GM12878 (cell line): ENCODE measurements at regions not wholly inside any gene's neighbourhood (a gene's known extent, or its start where the extent isn't known, plus 50 kb on each side); places are given as distances from the start of the nearest gene placed in this dataset.

ENCODE experiments used
- ATAC-seq: fragments of 200-7000 bp; cut with Tn5 transposase; 3 replicates; pipeline ENCODE4 v1.9.1; 2020; ENCODE audit warnings: mild to moderate bottlenecking, moderate library complexity
- BruUV-seq: library from RNA; stranded (reverse); fragments of 400-500 nt; replicated peaks from 2 replicates; lab custom pipeline; 2021; lab: Mats Ljungman, UMichigan
- CTCF ChIA-PET: fragments of 300-600 bp; sonication (Branson Sonifier 250); formaldehyde crosslinking; extraction: SDS; loops from one replicate; lab custom pipeline; 2021; ENCODE audit warnings: inconsistent platforms; lab: Yijun Ruan, JAX
- POLR2A ChIA-PET: fragments of 350-600 bp; formaldehyde crosslinking; extraction: SDS; loops from one replicate; lab custom pipeline; 2021; ENCODE audit warnings: inconsistent platforms; lab: Charles Lee
- RAD21 ChIA-PET: fragments of 300-600 bp; sonication (Branson Sonifier 250); formaldehyde crosslinking; loops from one replicate; lab custom pipeline; 2023; ENCODE audit warnings: antibody characterized with exemption; ENCODE audit not compliant: unreplicated experiment; lab: Charles Lee
- SMC1A ChIA-PET: fragments of 300-600 bp; sonication (Branson Sonifier 250); formaldehyde crosslinking; loops from one replicate; lab custom pipeline; 2023; ENCODE audit not compliant: unreplicated experiment, uncharacterized antibody; lab: Charles Lee
- DNase-seq: peaks from one replicate; pipeline ENCODE4 v3.0.0-alpha.2; 2011; ENCODE audit warnings: low read depth, low spot score
- FAIRE-seq: peaks from 3 replicates; lab custom pipeline; 2011; peaks lifted over from hg19 to GRCh38; lab: Jason Lieb, UNC
- H2AFZ ChIP-seq: 2 replicates; pipeline ENCODE4 v1.6.0; 2011; ENCODE audit warnings: low read depth, low read length, control low read depth; ENCODE audit not compliant: control insufficient read depth
- H3K27ac ChIP-seq: 2 replicates; pipeline ENCODE4 v1.5.1; 2011; ENCODE audit warnings: control low read depth; ENCODE audit not compliant: control insufficient read depth, insufficient read depth
- H3K27me3 ChIP-seq, 2 experiments: replicated peaks in 1 of 2; 2 replicates each; pipeline versions ENCODE4 v1.6.0 to v1.6.1; 2011; ENCODE audit warnings: low read length in 1 of 2; ENCODE audit not compliant: control insufficient read depth in 2 of 2, insufficient read depth in 2 of 2
- H3K36me3 ChIP-seq, 2 experiments: 2 replicates each; pipeline ENCODE4 v1.5.1; 2011; ENCODE audit warnings: low read length in 1 of 2; ENCODE audit not compliant: control insufficient read depth in 2 of 2, insufficient read depth in 2 of 2
- H3K4me1 ChIP-seq: 2 replicates; pipeline ENCODE4 v1.6.1; 2011; ENCODE audit warnings: mild to moderate bottlenecking, low read length, moderate library complexity, mixed read lengths; ENCODE audit not compliant: control insufficient read depth, insufficient read depth
- H3K4me2 ChIP-seq: 2 replicates; pipeline ENCODE4 v1.6.0; 2011; ENCODE audit warnings: control low read depth; ENCODE audit not compliant: control insufficient read depth, insufficient read depth
- H3K4me3 ChIP-seq: fragments of 200-600 bp; sonication (generic); 2 replicates; pipeline ENCODE4 v1.5.1; 2016
- H3K79me2 ChIP-seq: 2 replicates; pipeline ENCODE4 v1.6.0; 2011; ENCODE audit warnings: low read length; ENCODE audit not compliant: control insufficient read depth, insufficient read depth
- H3K9ac ChIP-seq: 2 replicates; pipeline ENCODE4 v1.8.0; 2011; ENCODE audit warnings: low read length, control low read depth, mixed read lengths; ENCODE audit not compliant: control insufficient read depth, insufficient read depth
- H3K9me3 ChIP-seq: replicated peaks from 3 replicates; pipeline ENCODE4 v1.5.1; 2011; ENCODE audit warnings: mild to moderate bottlenecking, low read length; ENCODE audit not compliant: control insufficient read depth, insufficient read depth
- H4K20me1 ChIP-seq: 2 replicates; pipeline ENCODE4 v1.6.0; 2011; ENCODE audit not compliant: control insufficient read depth, insufficient read depth
- BHLHE40 ChIP-seq, 2 experiments: fragments of 450-650 bp in 1 of 2; IDR thresholded peaks; 2 replicates each; pipeline ENCODE4 v1.6.1; 2011 to 2017; ENCODE audit warnings: low read depth in 2 of 2, borderline replicate concordance in 1 of 2, improper control_type of control experiment in 1 of 2, low read length in 1 of 2, mild to moderate bottlenecking in 1 of 2
- CBFB ChIP-seq: IDR thresholded peaks from 2 replicates; pipeline ENCODE4 v1.6.1; 2016; ENCODE audit warnings: antibody characterized with exemption, low read depth
- CHD1 ChIP-seq: IDR thresholded peaks from 2 replicates; pipeline ENCODE4 v1.6.1; 2012; ENCODE audit warnings: low read depth, low read length, improper control_type of control experiment
- CHD2 ChIP-seq: IDR thresholded peaks from 2 replicates; pipeline ENCODE4 v1.6.1; 2011; ENCODE audit warnings: low read depth, low read length, improper control_type of control experiment, borderline replicate concordance
- FOS ChIP-seq: IDR thresholded peaks from 3 replicates; pipeline ENCODE4 v1.6.1; 2011; ENCODE audit warnings: borderline replicate concordance; ENCODE audit not compliant: insufficient read length; ENCODE audit errors: extremely low read depth
- HCFC1 ChIP-seq: fragments of 150-350 bp; IDR thresholded peaks from 2 replicates; pipeline ENCODE4 v1.6.1; 2014; ENCODE audit warnings: low read length
- JUND ChIP-seq: IDR thresholded peaks from 2 replicates; pipeline ENCODE4 v1.6.1; 2012; ENCODE audit warnings: low read depth, mild to moderate bottlenecking, low read length, improper control_type of control experiment, moderate library complexity
- NFIC ChIP-seq: IDR thresholded peaks from 2 replicates; pipeline ENCODE4 v1.6.1; 2012; ENCODE audit warnings: low read depth, mild to moderate bottlenecking, inconsistent platforms, low read length, moderate library complexity
- SP1 ChIP-seq: IDR thresholded peaks from one replicate; pipeline ENCODE4 v1.6.1; 2011; ENCODE audit warnings: low read depth, low read length
- SREBF2 ChIP-seq: IDR thresholded peaks from 2 replicates; pipeline ENCODE4 v1.6.1; 2012; ENCODE audit warnings: mild to moderate bottlenecking, low read length
- YY1 ChIP-seq: IDR thresholded peaks from 2 replicates; pipeline ENCODE4 v1.6.1; 2011; ENCODE audit warnings: low read depth, mild to moderate bottlenecking, low read length
- WGBS: methylation state at CpG from one replicate; pipeline ENCODE4 v1.1.6; 2016; ENCODE audit warnings: low lambda C conversion rate; ENCODE audit not compliant: insufficient replicate concordance, insufficient coverage; ENCODE audit errors: missing lambda C conversion rate; 5-methylcytosine and 5-hydroxymethylcytosine counted together
- in situ Hi-C: fragments of 300-500 bp; cut with MboI; formaldehyde crosslinking; loops from 9 replicates; pipeline ENCODE4 v1.14.3; 2018; ENCODE audit warnings: mixed read lengths
- intact Hi-C: fragments of 100-400 bp; cut with micrococcal nuclease; formaldehyde crosslinking; loops from one replicate; pipeline ENCODE4 v1.14.2; 2022; ENCODE audit not compliant: unreplicated experiment
- TF ChIP-seq, protein P1 (sequence below), 3 experiments: IDR thresholded peaks in 2 of 3; conservative IDR thresholded peaks in 1 of 3; 2 replicates each; pipeline ENCODE4 v1.5.1; 2011; ENCODE audit warnings: low read depth in 3 of 3, low read length in 3 of 3, mild to moderate bottlenecking in 3 of 3, control low read depth in 2 of 3, moderate library complexity in 2 of 3, inconsistent platforms in 1 of 3, mixed read lengths in 1 of 3; ENCODE audit not compliant: control insufficient read depth in 2 of 3, insufficient read depth in 1 of 3; ENCODE audit errors: extremely low read depth in 1 of 3

DNA sequence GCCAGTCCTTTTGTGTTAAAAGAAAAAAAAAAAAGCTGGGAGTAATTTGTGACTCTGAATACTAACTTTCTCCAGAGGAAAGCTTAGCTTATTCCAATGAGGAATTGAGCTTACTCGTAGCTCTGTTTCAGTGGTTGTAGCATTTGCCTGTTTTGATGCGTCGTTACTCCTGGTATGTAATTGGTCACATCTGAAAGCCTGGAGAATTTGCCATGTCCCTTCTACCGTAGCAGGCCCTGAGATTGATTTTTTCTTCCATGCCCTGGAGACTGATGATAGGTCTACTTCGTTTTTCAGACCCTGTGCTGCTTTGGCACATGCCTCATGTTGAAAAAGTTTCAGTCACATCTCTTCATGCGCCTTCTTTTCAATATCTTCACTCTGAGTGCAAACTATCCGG, 1103.0 kb downstream of the PLA2G4A start (continued):
- TF ChIP-seq, protein P1, sequence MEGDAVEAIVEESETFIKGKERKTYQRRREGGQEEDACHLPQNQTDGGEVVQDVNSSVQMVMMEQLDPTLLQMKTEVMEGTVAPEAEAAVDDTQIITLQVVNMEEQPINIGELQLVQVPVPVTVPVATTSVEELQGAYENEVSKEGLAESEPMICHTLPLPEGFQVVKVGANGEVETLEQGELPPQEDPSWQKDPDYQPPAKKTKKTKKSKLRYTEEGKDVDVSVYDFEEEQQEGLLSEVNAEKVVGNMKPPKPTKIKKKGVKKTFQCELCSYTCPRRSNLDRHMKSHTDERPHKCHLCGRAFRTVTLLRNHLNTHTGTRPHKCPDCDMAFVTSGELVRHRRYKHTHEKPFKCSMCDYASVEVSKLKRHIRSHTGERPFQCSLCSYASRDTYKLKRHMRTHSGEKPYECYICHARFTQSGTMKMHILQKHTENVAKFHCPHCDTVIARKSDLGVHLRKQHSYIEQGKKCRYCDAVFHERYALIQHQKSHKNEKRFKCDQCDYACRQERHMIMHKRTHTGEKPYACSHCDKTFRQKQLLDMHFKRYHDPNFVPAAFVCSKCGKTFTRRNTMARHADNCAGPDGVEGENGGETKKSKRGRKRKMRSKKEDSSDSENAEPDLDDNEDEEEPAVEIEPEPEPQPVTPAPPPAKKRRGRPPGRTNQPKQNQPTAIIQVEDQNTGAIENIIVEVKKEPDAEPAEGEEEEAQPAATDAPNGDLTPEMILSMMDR (IDR thresholded peaks at IDR 0.05 in 2 of 3, conservative IDR thresholded peaks at IDR 0.05 in 1 of 3; ENCODE audit: control insufficient read depth in 2 of 3, extremely low read depth in 1 of 3, insufficient read depth in 1 of 3, low read depth in 3 of 3, low read length in 3 of 3) = no peak
- TF ChIP-seq SREBF2 (no peak), BHLHE40 (IDR thresholded peaks at IDR 0.05; ENCODE audit: borderline replicate concordance in 1 of 2, low read depth in 2 of 2, low read length in 1 of 2) (no peak), YY1 (no peak)
- TF ChIP-seq, all 136 proteins: peak for 0

- WGBS = 31% methylated on average over 3 of the region's 3 CpGs
- H3K27me3 ChIP-seq = no peaks in the 10 kb centered on the region
- no peak overlapping the region for H2AFZ ChIP-seq
- ATAC-seq (no peak), DNase-seq (no peak), FAIRE-seq (no peak)
- no peak overlapping the region for H3K27ac ChIP-seq
- no TSS peak for BruUV-seq
- no peaks in the 10 kb centered on the region for H4K20me1 ChIP-seq
- in situ Hi-C loops (no loop called here), intact Hi-C loops (loop anchor here (5.0 kb wide), 1 partner anchor 881 kb away; no protein-coding TSS in a partner anchor)
- TF ChIP-seq CHD2 (no peak), FOS (no peak), HCFC1 (no peak), NFIC (no peak), CBFB (no peak), SP1 (no peak), JUND (no peak), CHD1 (no peak)
- H3K36me3 ChIP-seq = no peaks in the 10 kb centered on the region
- H3K4me3 ChIP-seq = no peak overlapping the region
- CTCF ChIA-PET = no interaction called here
- SMC1A ChIA-PET = interaction anchor here (0.5 kb wide), 1 partner anchor 34 kb away, joined by 3 read pairs; no protein-coding TSS in a partner anchor
- POLR2A ChIA-PET = interaction anchor here (0.6 kb wide), 1 partner anchor 19 kb away, joined by 3 read pairs; no protein-coding TSS in a partner anchor
- no peak overlapping the region for H3K9ac ChIP-seq
- H3K9me3 ChIP-seq = peaks cover 2% of the 10 kb centered on the region
- RAD21 ChIA-PET = no interaction called here
- H3K4me1 ChIP-seq = no peaks in the 10 kb centered on the region
- no peak overlapping the region for H3K4me2 ChIP-seq
- no peaks in the 10 kb centered on the region for H3K79me2 ChIP-seq
Measured at GRCh38 chr1:187933562-187934419, 1105.0 kb downstream of the PLA2G4A start.
